GF-D8 (cell line): ENCODE measurements at regions not wholly inside any gene's neighbourhood (a gene's known extent, or its start where the extent isn't known, plus 50 kb on each side); places are given as distances from the start of the nearest gene placed in this dataset.

Experiments used
- DNase-seq: peaks from one replicate; lab custom pipeline; 2025; lab: John Stamatoyannopoulos, UW

DNA sequence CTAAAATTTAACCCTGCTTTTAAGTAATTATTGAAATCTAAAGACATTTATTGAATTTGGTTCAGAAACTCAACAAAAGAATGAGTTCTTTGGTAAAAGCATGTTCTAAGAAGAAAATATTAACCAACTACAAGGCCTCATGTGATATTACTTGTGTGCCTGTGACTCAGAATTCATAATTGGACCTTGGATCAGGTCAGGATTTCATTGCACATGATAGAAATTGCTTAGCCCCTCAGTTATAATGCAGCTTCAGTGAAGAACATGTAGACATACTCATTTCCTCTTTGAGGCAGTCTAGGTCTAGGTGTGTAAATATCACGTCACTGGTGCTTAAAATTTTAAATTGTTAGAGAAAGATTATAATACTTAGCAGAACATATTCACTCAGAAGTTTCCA, 410.0 kb upstream of the SOX9 start:
- DNase-seq: no peak

DNA sequence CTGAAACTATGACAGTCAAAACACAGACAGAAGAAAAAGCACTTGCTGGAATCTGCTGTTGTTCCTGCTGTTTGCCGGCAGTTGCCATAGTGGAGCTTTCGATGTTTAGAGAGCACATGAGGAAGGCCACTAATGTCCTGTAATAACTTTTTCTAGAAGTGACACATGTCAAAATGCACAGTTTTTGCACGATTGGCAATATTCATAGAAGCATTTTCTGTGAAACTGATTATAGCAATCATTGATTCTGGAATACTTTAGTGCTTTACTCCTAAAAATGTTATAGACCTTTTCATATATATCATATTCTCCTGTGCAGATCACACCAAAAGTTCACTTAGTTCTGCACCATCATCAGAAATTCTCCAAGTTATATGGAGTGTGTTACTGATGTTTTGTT, 407.0 kb upstream of the SOX9 start:
- DNase-seq: no peak

GRCh38 chr17:71724339-71724738, 396.5 kb upstream of the SOX9 start:
- no peak for DNase-seq

GRCh38 chr17:71725811-71726210, 395.0 kb upstream of the SOX9 start:
- no peak for DNase-seq

GRCh38 chr17:71726341-71726740, 394.5 kb upstream of the SOX9 start:
- no peak for DNase-seq

DNA sequence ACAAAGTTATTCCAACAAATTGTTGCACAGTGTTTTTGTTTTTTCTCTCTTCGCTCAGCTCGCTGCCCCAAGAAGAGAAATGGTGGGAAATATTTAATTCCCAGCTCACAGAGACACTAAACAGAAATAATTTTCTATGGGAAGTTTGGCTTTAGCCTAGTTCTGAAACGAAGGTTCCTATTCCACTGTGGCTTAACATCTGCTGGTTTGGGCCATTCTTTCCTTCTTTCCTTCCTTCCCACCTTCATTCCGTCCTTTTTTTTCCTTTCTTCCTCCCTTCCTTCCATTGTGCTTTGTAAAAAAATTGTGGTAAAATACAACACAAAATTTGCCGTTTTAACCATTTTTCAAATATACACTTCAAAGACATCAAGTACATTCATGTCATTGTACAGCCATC, 393.5 kb upstream of the SOX9 start:
- no peak for DNase-seq

DNA sequence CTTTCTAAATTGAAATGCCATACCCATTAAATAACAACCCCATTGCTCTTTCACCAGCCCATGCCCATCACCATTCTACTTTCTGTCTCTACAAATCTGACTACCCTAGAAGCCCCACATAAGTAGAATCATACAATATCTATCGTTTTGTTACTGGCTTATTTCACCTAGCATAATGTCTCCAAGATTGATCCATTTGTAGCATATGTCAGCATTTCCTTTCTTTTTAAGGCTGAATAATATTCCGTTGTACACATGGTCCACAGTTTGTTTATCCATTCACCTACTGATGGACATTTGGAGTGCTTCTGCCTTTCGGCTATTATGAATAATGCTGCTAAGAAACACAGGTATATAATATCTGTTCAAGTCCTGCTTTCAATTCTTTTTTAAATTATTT, 393.1 kb upstream of the SOX9 start:
- DNase-seq: no peak

DNA sequence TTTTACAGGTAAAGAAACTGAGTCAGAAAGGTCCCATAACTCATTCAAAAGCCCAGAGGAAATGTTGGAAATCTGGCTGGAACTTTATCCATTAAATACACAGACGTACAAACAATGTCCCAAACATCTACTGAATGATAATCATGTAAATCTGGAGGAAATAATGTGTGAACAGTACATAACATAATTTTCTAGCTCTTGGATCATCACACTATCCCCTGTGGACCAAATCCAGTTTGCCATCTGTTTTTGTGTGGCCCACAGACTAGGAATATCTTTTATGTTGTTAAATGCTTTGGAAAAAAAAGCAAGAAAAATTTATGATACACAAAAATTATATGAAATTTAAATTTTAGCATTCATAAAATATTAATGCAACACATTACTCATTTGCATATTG, 389.9 kb upstream of the SOX9 start:
- DNase-seq: no peak

GRCh38 chr17:71735893-71736292, 384.9 kb upstream of the SOX9 start:
- DNase-seq: no peak

DNA sequence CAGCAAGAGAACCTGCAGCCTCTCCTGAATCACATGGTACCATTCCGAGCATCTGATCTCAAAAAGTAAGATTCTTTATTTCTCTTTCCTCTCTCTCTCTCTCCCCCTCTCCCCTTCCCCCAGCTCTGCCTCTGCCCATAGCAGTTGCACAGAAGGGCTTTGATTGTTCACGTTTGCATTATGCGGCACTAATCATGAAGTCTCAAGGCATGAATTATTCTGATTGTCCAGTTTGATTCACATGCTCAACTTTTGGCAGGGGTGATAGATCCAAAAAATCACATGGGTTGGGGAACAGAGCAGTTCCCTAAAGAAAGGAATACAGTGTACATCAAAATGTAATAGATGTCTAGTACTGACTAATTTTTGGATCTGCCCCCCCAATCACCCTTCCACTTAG, 380.0 kb upstream of the SOX9 start:
- DNase-seq: no peak

- no peak for DNase-seq
These were observed 379.0 kb upstream of the SOX9 start for GRCh38 chr17:71741836-71742235.

DNA sequence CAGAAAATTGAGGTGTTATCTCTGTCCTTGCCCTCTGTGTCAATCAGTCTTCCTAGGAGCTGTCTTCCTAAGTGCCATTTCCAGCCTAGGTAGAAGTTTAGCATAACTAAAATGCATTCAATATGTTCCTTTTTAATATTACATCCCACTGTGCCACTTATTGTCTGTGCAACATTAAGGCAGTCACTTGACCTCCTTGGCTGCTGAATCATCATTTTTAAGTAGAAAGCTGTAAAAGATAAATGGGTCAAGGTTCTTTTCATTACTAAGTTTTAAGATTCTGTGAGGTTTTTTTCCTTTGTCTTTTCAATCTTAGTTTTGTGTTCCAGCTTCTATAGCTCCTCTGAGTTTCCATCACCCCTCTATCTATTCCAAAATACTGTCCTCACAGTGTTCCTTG, 371.9 kb upstream of the SOX9 start:
- DNase-seq: no peak

GRCh38 chr17:71753070-71753469, 367.8 kb upstream of the SOX9 start:
- no peak for DNase-seq

DNA sequence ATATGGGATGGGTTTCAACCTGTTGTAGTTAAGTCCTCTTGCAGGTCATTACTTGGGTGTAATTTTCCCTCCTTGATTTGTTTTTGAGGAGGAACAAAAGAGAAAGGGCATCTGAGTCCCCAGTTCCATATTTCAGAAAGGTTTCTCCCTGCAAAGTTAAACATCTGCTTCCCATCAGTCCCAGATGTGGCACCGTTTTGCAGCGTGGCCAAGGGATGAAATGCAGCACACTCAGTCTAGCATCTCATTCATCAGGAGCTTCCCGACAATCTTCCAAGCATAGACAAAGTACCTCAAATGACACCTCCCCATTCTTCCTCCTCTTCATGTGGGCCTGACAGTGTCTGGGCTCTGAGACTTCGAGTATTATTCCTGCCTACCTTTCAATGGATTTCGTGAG, 363.7 kb upstream of the SOX9 start:
- DNase-seq: no peak

- DNase-seq: no peak
These were observed 362.9 kb upstream of the SOX9 start for GRCh38 chr17:71757956-71758355.

DNA sequence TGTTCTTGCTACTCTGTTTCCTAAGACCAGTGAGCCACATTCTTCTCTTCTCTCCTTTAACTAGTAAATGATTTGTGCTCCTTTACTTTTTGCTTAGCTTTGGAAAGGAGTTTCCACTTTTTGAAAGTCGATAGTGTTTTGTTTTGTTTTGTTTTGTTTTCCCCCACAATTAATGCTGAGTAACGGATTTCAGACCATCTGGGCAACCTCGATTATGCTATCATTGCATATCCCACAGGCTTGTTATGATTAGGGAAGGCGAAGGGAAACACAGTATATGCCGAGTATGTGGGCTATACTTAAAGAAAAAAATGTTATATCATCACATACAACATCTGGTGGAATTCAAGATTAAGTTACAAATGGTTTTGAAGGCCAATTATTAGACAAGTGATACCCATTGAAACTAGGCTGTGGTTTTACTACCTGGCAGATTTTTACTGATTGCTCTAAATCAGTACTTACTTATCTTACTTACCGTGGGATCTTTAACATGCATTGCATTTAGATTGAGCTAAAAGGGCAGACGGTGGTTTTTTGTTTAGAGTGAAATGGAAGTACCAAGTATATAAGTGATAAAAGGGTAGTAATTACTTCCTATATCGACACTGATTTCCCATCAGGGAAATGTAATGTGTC, 361.3 kb upstream of the SOX9 start:
- no peak for DNase-seq

GRCh38 chr17:71760062-71760720, 360.6 kb upstream of the SOX9 start:
- no peak for DNase-seq

DNA sequence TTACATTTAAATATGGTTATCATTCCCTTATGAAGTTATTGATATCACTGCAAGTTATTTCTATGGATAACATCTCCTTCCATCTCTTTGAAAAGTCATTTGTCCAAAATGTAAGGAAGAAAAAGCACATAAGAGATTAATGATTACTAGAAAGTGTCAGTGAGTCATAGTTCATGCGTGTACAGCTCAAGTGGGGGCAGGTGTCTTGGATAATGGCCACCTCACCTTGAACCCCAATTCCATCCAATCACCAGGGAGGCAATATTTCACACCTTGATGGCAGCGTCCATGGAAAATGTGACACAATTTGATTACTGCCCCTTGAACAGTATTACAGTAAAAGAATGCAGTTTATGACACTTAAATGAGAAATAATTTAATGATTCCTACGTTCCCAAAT, 358.3 kb upstream of the SOX9 start:
- no peak for DNase-seq

GRCh38 chr17:71764505-71764904, 356.3 kb upstream of the SOX9 start:
- no peak for DNase-seq

DNA sequence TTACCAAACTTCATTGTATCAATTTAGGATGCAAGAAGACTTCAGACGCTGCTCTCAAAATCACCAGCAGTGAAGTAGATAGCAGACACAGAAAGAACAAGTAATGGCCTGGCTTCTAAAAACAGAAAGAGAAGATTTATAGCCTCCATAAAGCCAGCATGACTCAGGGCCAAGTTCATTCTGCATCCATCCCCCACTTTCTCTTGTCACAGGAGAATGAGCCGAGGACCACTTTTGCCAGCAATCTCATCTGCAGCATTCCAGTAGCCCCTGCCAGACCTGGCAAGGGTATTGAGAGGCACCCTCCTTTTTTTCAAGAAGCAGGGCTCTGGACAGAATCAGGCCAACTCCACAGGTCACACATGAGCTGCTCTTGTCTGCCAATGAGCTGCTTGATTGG, 355.4 kb upstream of the SOX9 start:
- no peak for DNase-seq

- DNase-seq: no peak
These were observed 351.0 kb upstream of the SOX9 start for GRCh38 chr17:71769850-71770249.

DNA sequence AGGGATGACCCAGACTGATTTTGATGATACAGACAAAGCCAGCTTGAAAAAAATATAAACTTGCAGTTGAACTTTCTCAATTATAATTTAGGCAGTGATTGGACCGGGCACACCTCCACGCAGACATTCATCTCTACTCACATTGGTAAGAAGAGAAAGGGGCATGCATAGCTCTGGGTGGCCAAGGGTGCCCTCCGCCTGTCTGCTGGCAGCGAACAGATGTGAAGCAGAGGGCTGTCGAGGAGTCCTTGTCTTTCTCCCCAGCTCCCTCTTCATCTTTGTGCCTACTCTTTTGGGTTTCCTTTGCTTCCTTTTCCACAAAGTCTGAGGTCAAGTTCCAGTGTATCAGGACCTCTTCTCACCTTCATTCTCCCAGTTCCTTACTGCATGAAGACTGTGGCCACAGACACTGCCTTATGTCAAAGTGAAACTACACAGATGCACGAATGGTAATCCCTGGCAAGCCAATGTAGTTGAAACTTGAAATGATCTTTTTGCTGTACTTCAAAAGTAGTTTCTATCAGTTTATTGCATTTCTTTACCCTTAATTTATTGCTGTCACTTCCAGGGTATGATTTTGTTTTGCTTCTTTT, 343.7 kb upstream of the SOX9 start:
- no peak for DNase-seq

DNA sequence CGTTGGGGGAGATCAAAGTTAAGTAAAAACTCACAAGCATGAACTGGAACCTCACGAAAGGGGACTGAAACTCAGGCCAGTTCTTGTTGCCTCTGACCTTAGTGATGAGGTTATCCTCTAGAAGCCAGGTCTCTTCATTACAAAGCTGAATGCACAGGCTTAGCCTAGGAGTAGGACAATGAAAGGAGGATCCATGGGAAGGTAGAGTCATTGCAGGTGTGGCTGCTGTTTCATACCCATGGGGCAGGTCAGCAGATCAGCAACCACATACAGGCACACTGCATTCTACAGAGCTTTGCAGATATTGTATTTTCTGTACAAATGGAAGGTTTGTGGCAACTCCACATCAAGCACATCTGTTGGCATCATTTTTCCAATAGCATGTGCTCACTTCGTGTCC, 341.3 kb upstream of the SOX9 start:
- DNase-seq: no peak

GRCh38 chr17:71780596-71780995, 340.2 kb upstream of the SOX9 start:
- no peak for DNase-seq
